ENCODE measurements at regions not wholly inside any gene's neighbourhood (a gene's known extent, or its start where the extent isn't known, plus 50 kb on each side); places are given as distances from the start of the nearest gene placed in this dataset.
"Not testable (repeated sequence)": the region's sequence is repeated elsewhere in the genome, so short reads cannot be mapped to it uniquely, and the experiment has no call there.

- DNase-seq = no peak
Measured at GRCh38 chr11:70549386-70549785, 151.1 kb downstream of the CTTN start.

DNA sequence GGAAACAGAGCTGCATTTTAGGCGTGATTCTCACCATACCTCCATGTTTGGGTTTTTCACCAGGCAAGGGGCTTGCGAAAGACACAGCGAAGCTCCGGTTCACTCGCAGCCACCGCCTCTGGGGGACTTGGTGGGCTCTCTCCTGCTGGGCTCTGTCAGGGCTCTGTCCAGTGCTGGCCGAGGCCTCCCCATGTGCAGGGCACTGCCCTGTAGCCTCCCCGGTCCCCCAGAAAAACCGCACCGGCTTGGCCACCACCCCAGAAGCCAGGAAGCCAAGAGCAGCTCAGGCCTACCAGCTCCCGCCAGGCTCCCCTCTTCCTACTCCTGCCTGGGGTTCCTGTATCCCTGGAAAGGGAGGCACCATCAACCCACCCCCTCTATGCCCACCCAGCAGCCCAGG, 151.5 kb downstream of the CTTN start:
- no peak for DNase-seq

GRCh38 chr11:70550456-70551195, 152.3 kb downstream of the CTTN start:
- DNase-seq = no peak

DNA sequence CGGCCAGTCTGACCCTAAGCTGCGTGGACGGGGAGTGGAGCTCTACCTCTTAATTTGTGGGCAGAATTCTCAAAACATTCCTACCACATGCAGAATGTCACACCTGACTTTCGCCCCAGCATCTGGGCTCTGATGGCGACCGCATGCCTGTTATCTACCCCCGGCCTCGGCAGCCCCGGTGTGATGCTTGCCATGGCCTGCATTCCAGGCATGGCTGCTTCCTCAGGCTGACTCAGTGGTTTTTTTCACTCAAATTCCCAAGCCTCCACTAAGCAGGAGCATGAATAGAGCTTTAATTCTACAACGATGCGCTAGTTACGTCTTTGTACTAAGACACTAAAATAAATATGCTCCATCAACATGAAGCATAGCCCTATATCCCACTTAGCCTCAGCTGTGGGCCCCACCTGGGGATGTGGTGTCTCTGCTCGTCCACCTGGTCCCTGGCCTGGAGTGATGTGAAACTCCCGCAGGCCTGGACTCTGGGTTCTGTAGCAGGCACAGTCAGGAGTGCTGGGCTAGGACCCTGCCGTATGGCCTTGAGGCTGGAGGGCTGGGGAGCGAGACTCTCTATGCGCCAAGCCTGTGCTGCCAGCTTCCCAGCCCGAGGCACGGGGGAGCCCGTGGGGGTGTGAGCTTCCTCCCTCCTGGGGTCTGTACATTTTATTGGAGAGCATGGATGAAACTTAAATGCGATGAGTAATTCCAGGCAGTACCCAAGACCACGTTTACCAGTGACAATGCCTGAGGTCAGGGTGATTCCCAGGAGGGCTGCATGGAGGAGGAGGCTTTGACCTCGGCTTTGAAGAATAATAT, 153.2 kb downstream of the CTTN start:
- DNase-seq = no peak

DNA sequence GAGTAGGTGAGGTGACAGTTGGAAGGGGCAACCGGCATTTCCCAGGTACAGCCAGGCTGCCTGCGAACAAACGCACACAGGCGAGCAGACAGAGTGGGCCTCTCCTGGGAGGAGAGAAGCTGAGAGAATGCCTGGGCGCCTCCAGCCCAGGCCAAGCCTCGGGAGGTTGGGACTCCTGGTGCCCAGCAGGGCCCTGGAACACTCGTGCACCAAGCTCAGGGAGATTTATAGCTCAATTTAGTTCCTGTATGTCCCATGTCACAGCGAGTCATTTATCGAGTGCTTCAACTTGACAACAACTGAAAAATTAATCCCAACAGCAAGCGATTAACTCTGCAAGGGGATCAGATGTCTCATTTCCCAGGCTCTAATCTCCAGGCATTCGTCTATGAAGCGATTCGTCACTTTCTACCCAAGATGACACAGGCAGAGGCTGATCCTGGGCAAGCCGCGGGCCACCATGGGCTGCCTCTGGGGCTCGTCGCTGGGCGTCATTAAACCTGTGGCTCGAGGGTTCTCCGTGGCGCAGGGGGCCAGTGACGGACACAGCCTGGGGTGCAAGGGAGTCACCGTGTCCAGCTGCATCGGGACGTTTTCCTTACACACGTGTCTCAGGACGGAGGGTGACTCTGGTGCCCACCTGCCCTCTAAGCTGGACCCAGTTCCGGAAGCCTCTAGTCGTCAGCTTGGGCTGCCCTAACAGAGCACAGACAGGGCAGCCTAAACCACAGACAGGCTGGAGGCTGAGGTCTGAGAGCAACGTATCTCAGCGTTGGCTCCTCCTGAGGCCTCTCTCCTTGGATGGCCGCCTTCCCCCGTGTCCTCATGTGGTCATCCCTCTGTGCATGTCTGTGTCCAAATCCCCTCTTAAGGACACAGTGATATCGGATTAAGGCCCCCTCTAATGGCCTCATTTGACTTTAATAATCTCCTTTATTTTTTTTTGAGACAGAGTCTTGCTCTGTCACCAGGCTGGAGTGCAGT, 154.1 kb downstream of the CTTN start:
- DNase-seq = no peak

GRCh38 chr11:70555078-70555477, 156.7 kb downstream of the CTTN start:
- no peak for DNase-seq

DNA sequence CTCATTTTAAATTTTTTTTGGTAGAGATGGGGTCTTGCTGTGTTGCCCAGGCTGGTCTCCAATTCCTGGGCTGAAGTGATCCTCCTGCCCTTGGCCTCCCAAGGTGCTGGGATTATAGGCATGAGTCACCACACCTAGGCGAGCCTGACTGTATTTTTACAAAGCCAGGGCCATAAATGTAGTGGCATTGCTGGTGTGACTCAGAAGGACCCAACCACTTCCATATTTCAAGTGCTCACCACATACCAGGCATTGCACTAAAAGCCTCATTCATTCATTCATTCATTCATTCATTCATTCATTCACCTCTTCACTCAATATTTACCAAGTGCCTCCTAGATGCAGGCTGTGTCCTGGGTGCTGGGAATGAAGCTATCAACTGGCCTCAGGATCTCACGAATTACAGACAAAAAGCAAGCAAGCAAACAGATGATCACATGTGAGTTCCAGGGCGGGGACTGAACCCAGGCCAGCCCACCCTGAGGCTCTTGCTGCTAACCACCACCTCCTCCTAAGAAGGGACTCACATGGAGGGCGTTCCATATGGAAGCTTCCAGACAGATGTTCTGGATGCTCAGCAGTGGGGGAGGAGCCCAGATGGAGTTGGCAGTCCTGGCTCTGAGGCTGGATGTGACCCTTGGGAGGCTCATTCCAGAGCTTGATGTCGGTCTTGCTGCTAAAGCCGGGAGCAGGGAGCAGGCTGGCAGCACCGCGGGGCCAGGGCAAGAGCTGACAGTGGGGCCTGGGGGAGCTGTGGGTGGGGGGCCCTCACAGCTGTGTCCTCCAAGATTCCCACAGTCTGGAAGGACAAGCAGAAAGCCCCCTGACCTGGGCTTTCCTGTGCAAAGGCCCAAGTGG, 158.8 kb downstream of the CTTN start:
- DNase-seq = no peak

- no peak for DNase-seq
Measured at GRCh38 chr11:70557742-70558485, 159.6 kb downstream of the CTTN start.

DNA sequence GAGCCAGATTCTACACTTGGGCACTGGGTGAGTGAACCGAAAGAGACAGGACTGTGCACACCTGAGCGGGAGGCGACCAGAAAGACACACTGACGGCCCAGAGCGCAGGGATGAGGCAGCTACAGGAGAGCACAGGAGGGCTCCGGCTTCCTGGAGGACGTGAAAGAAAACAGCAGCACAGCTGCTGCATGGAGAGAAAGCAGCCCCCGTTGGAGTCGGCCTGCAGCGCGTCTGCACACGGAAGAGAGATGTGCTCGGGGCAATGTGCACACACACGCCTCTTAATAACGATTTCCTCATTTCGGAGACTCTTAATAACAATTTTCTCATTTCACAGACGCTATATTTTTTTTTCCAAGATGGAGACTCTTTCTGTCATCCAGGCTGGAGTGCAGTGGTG, 160.4 kb downstream of the CTTN start:
- no peak for DNase-seq

- DNase-seq = no peak
Measured at GRCh38 chr11:70559516-70559915, 161.2 kb downstream of the CTTN start.

GRCh38 chr11:70560621-70561020, 162.3 kb downstream of the CTTN start:
- not testable (repeated sequence) for DNase-seq

- DNase-seq = no peak
Measured at GRCh38 chr11:70566768-70567530, 168.6 kb downstream of the CTTN start.

- no peak for DNase-seq
Measured at GRCh38 chr11:70567680-70568034, 169.3 kb downstream of the CTTN start.

- DNase-seq = peak; percentile 61
Measured at GRCh38 chr11:70568035-70568813, 169.9 kb downstream of the CTTN start.

DNA sequence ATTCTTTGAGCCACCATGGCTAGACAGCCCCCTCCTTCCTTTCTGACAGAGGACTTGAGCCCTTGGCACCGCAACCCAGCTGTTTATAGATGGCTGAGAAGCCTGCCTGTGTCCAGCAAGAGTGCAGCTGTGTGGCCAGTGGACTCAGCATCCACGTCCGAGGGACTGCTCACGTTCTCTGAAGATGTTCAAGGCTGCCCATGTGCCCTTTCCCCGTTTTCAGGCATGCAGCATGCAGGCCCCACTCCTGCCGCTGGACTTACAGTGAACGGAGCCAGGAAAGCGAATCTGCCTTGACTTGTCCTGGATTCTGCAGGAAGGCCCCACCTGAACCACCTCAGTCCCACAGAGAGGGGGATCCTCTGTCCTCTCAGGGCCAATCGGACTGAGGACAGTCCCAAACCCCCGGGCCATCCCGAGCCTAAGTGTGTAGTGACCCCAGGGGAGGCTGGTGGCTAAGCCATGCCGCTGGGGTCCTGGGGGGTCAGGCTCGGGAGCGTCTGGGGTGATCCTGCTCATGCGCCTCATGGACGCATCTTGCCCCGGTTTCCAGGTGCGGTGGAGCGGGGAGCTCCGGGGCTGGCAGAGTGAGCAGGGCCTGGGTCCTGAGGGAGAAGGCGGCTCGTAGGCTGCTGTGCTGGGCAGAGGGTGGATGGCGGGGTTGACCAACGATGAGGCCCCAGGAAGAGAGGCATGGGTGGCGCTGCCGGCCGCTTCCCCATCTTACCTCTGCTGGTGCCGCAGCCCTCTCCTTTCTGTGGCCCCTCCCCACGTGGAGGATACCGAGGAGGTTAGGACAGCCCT, 170.7 kb downstream of the CTTN start:
- no peak for DNase-seq

GRCh38 chr11:70569618-70569890, 171.2 kb downstream of the CTTN start:
- no peak for DNase-seq

- DNase-seq = no peak
Measured at GRCh38 chr11:70569996-70570692, 171.8 kb downstream of the CTTN start.

Data from left kidney (tissue), 1 donor.